Spleen (tissue), 11 donors: ENCODE measurements at regions not wholly inside any gene's neighbourhood (a gene's known extent, or its start where the extent isn't known, plus 50 kb on each side); places are given as distances from the start of the nearest gene placed in this dataset.
"Not testable (repeated sequence)": the region's sequence is repeated elsewhere in the genome, so short reads cannot be mapped to it uniquely, and the experiment has no call there.

Experiments
- DNase-seq: peaks from one replicate; pipeline ENCODE4 v3.0.0-alpha.2; 2020
- H3K27ac ChIP-seq, 8 donors: fragments of 200-600 bp; sonication (generic) in 7 of 8; 1 replicate in 4 of 8; 2 replicates in 4 of 8; pipeline versions ENCODE4 v1.5.0 to v1.8.0; 2016 to 2021; ENCODE audit warnings: inconsistent platforms in 4 of 8, mild to moderate bottlenecking in 4 of 8, moderate library complexity in 1 of 8
- H3K27me3 ChIP-seq, 7 donors: fragments of 200-600 bp; sonication (generic) in 6 of 7; replicated peaks in 1 of 7; 1 replicate in 4 of 7; 2 replicates in 3 of 7; pipeline versions ENCODE4 v1.5.0 to v1.8.0; 2016 to 2021; ENCODE audit warnings: inconsistent platforms in 3 of 7, mild to moderate bottlenecking in 1 of 7
- H3K36me3 ChIP-seq, 6 donors: fragments of 200-600 bp; sonication (generic) in 5 of 6; 1 replicate in 4 of 6; 2 replicates in 2 of 6; pipeline versions ENCODE4 v1.5.0 to v1.8.0; 2016 to 2021; ENCODE audit warnings: inconsistent platforms in 2 of 6
- H3K4me1 ChIP-seq, 6 donors: fragments of 200-600 bp; sonication (generic) in 5 of 6; 1 replicate in 3 of 6; 2 replicates in 3 of 6; pipeline versions ENCODE4 v1.5.0 to v1.8.0; 2016 to 2021; ENCODE audit warnings: inconsistent platforms in 3 of 6
- H3K4me3 ChIP-seq, 8 donors: fragments of 200-600 bp; sonication (generic) in 7 of 8; 1 replicate in 4 of 8; 2 replicates in 4 of 8; pipeline versions ENCODE4 v1.5.0 to v1.8.0; 2016 to 2021; ENCODE audit warnings: inconsistent platforms in 4 of 8, mild to moderate bottlenecking in 4 of 8, moderate library complexity in 2 of 8
- H3K9me3 ChIP-seq, 8 donors: fragments of 200-600 bp; sonication (generic) in 7 of 8; 1 replicate in 4 of 8; 2 replicates in 4 of 8; pipeline versions ENCODE4 v1.5.0 to v1.8.0; 2016 to 2021; ENCODE audit warnings: inconsistent platforms in 4 of 8
- POLR2A ChIP-seq, 3 donors: fragments of 450-650 bp; IDR thresholded peaks; one replicate each; pipeline ENCODE4 v1.5.1; 2017; ENCODE audit warnings: antibody characterized with exemption in 3 of 3, mild to moderate bottlenecking in 1 of 3
- POLR2AphosphoS5 ChIP-seq, 3 donors: sonication (generic); formaldehyde crosslinking; IDR thresholded peaks; one replicate each; pipeline ENCODE4 v1.5.1; 2017; ENCODE audit warnings: antibody characterized with exemption in 3 of 3
- WGBS, 5 donors: extraction: QIAGEN DNeasy Blood & Tissue Kit in 3 of 5; methylation state at CpG; one replicate each; pipeline versions ENCODE4 v1.1.5 to v1.1.7; 2013 to 2018; 5-methylcytosine and 5-hydroxymethylcytosine counted together
- intact Hi-C: fragments of 100-400 bp; cut with DNase I; formaldehyde crosslinking; loops from one replicate; pipeline ENCODE4 v1.15.0; 2023; ENCODE audit warnings: low total_unique reads
- TF ChIP-seq, protein P1 (sequence below), 11 experiments: fragments of 200-600 bp in 7 of 11; fragments of 450-650 bp in 4 of 11; sonication (generic) in 4 of 11; IDR thresholded peaks in 8 of 11; conservative IDR thresholded peaks in 3 of 11; 1 replicate in 7 of 11; 2 replicates in 4 of 11; pipeline versions ENCODE4 v1.4.0 to v1.8.0; 2016 to 2021; ENCODE audit warnings: antibody characterized with exemption in 11 of 11, inconsistent platforms in 4 of 11, mild to moderate bottlenecking in 1 of 11
- donor health status: healthy with polysubstance abuse.
- donor health status: DM: no; HTN: no; CAD: no; lungs with moderate emphysema.
- donor health status: DM: no; HTN: no; CAD: no.
- donor health status: Bipolar disorder and iron deficiency.
- donor health status: healthy.
- donor health status: DM: no; HTN: no; CAD: no.
- donor health status: DM: yes; HTN: yes; CAD: no.

DNA sequence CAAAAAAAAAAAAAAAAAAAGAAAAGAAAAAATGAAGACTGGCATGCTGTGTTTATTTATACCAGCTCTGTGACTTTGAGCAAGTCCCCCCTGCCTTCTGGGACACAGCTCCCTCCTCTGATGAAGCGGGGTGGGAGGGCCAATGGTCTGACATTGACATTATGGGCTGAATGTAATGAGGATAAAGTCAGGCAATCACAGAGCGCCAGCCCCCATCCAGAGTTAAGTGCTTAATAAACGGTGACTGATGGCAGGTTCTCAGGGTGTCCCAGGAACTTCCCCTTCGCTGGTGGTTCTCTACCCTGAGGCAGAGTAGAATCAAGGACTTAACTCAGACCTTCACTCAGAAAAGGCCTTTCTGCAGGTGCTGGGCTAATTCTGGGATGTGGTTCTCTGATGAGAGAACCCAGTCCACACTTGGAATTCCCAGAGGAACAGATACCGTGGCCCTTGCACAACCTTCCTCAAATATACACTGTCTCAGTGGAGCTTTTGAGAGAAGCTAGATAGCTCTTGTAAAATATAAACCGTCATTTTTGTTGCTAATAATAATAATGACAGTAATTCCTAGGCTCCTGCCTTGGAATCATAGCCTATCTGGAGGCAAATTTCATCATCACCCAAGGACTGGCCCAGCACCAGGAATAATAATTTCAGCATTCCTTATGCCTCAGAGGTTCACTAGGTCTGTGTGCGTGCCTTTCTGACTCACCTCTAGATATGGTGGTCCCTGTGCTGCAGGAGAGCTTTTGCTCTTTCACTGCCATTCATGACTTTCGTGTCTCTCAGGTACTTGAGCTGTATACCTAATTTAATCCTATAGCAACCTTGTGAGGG lies 115.8 kb downstream of the RPLP1 start:
- H3K36me3 ChIP-seq, result no peaks in the 10 kb centered on the region
- TF ChIP-seq POLR2AphosphoS5 (IDR thresholded peaks at IDR 0.05) (no peak), POLR2A (IDR thresholded peaks at IDR 0.05) (no peak)
- TF ChIP-seq, protein P1, sequence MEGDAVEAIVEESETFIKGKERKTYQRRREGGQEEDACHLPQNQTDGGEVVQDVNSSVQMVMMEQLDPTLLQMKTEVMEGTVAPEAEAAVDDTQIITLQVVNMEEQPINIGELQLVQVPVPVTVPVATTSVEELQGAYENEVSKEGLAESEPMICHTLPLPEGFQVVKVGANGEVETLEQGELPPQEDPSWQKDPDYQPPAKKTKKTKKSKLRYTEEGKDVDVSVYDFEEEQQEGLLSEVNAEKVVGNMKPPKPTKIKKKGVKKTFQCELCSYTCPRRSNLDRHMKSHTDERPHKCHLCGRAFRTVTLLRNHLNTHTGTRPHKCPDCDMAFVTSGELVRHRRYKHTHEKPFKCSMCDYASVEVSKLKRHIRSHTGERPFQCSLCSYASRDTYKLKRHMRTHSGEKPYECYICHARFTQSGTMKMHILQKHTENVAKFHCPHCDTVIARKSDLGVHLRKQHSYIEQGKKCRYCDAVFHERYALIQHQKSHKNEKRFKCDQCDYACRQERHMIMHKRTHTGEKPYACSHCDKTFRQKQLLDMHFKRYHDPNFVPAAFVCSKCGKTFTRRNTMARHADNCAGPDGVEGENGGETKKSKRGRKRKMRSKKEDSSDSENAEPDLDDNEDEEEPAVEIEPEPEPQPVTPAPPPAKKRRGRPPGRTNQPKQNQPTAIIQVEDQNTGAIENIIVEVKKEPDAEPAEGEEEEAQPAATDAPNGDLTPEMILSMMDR (IDR thresholded peaks at IDR 0.05 in 8 of 11, conservative IDR thresholded peaks at IDR 0.05 in 3 of 11), result no peak
- intact Hi-C loops, result no loop called here
- no peak overlapping the region for H3K27ac ChIP-seq
- no peaks in the 10 kb centered on the region for H3K9me3 ChIP-seq
- peaks cover 0 to 19% (median 0%) of the 10 kb centered on the region in 7 donors for H3K27me3 ChIP-seq
- DNase-seq, result no peak
- H3K4me3 ChIP-seq, result no peak overlapping the region
- no peaks in the 10 kb centered on the region for H3K4me1 ChIP-seq
- WGBS, 5 donors, result 75 to 84% (median 78%) methylated on average over 8 of the region's 8 CpGs

DNA sequence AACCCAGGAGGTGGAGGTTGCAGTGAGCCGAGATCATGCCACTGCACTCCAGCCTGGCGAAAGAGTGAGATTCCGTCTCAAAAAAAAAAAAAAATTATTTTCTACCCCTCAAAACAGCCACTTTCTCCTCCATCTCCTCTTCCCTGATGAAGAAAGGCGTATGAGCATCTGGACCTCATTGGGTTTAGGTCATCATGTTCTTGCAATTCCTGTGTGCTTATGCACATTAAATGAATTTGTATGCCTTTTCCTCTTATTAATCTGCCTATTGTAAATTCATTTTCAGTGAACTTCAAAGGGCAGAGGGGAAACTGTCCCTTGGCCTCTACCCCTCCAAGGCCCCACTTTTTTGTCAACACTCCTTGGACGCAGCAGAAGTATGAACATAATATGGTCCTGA lies 117.8 kb downstream of the RPLP1 start:
- peaks cover 0 to 11% (median 0%) of the 10 kb centered on the region in 6 donors for H3K4me1 ChIP-seq
- no peak overlapping the region for H3K27ac ChIP-seq
- DNase-seq, result no peak
- TF ChIP-seq, protein P1 (IDR thresholded peaks at IDR 0.05 in 8 of 11, conservative IDR thresholded peaks at IDR 0.05 in 3 of 11), result no peak
- TF ChIP-seq POLR2A (IDR thresholded peaks at IDR 0.05) (no peak), POLR2AphosphoS5 (IDR thresholded peaks at IDR 0.05) (no peak)
- no peaks in the 10 kb centered on the region for H3K36me3 ChIP-seq
- peaks cover 0 to 25% (median 0%) of the 10 kb centered on the region in 7 donors for H3K27me3 ChIP-seq
- intact Hi-C loops, result no loop called here
- no peaks in the 10 kb centered on the region for H3K9me3 ChIP-seq
- 58 to 98% (median 69%) methylated on average over 5 of the region's 5 CpGs for WGBS, 5 donors
- no peak overlapping the region for H3K4me3 ChIP-seq

DNA sequence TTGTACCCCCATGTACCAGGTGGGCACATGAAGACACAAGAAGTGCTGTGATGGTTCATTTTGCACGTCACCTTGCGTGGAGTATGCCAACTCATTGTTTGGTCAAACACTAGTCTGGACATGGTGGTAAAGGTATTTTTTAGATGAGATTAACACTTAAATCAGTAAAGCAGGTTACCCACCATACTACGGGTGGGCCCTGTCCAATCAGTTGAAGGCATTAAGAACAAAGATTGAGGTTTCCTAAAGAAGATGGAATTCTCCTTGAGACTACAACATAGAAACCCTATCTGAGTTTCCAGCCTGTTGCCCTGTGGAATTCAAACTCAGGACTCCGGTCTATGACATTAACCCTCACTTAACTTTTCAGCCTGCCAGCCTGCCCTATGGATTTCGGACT lies 118.4 kb downstream of the RPLP1 start:
- TF ChIP-seq POLR2A (IDR thresholded peaks at IDR 0.05) (no peak), POLR2AphosphoS5 (IDR thresholded peaks at IDR 0.05) (no peak)
- TF ChIP-seq, protein P1 (IDR thresholded peaks at IDR 0.05 in 8 of 11, conservative IDR thresholded peaks at IDR 0.05 in 3 of 11), result no peak
- Histone ChIP-seq H3K27me3 (peaks cover 0 to 22% (median 0%) of the 10 kb centered on the region in 7 donors), H3K4me1 (peaks cover 0 to 15% (median 2%) of the 10 kb centered on the region in 6 donors), H3K27ac (no peak overlapping the region), H3K9me3 (no peaks in the 10 kb centered on the region), H3K36me3 (no peaks in the 10 kb centered on the region), H3K4me3 (no peak overlapping the region)
- WGBS, 5 donors, result 91 to 97% (median 93%) methylated on average over 5 of the region's 5 CpGs
- DNase-seq, result no peak
- intact Hi-C loops, result no loop called here

DNA sequence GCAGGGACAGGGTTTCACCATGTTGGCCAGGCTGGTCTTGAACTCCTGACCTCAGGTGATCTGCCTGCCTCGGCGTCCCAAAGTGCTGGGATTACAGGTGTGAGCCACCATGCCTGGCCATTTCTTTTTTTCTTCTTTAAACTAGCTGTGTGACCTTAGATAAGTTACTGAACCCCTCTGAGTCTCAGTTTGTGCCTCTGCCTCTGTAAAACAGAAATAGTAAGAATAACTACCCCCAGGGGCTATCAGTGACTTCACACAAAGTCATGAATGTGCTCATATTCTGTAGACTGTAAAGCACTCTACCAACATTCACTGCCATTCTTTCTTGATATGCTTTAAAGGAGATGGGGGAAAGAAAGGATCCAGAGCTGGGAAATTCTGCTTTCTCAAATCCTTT lies 120.7 kb downstream of the RPLP1 start:
- H3K36me3 ChIP-seq, H3K9me3 ChIP-seq, intact Hi-C loops, DNase-seq, H3K27ac ChIP-seq, H3K4me3 ChIP-seq: not testable (repeated sequence)
- Histone ChIP-seq H3K4me1 (peaks cover 0 to 23% (median 8%) of the 10 kb centered on the region in 6 donors), H3K27me3 (peaks cover 0 to 37% (median 0%) of the 10 kb centered on the region in 7 donors)
- WGBS, 5 donors, result 76 to 100% (median 89%) methylated on average over 2 of the region's 2 CpGs
